GM12875 (cell line): ENCODE measurements at regions not wholly inside any gene's neighbourhood (a gene's known extent, or its start where the extent isn't known, plus 50 kb on each side); places are given as distances from the start of the nearest gene placed in this dataset.

ENCODE experiments used
- H3K4me3 ChIP-seq: one replicate; pipeline ENCODE4 v1.5.1; 2011; ENCODE audit warnings: low read depth, low read length, control low read depth
- CTCF ChIP-seq: IDR thresholded peaks from 2 replicates; pipeline ENCODE4 v1.5.1; 2011; ENCODE audit warnings: low read depth, mild to moderate bottlenecking, control low read depth, inconsistent platforms, low read length, moderate library complexity, borderline replicate concordance; ENCODE audit not compliant: insufficient read depth

DNA sequence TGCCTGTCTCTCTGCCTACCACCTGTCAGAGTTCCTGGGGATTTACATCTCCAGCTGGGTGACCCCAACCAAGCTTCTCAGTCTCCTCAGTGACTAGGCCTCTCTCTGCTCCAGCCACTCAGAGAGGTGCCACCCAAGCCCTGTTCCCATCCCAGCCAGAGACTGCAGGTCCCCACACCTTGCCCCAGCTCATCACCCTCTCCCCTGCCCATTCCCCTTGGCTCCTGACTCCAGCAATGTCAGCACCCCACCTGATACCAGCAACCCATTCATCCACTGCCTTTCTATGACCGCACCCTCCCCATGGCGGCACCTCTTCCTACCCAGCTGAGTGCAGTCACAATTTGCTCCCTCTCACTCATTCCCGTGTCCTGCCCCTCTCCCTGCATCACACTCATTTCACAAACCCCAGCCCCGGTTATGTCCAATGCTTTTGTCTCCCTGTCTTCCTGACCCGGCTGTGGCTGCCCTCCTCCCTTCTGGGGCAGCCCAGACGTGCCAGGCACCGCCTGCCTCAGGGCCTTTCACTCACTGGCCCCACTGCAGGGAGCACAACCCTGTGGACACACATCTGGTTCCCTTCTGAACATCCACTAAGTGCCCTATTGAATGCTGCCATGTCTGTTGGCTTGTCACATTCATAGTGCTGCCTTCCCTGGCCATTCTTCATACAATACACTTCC lies 494.8 kb upstream of the HS6ST1 start:
- H3K4me3 ChIP-seq, result no peak overlapping the region
- no peak for TF ChIP-seq CTCF

GRCh38 chr2:128815248-128815647 lies 496.6 kb upstream of the HS6ST1 start:
- no peak overlapping the region for H3K4me3 ChIP-seq
- no peak for TF ChIP-seq CTCF

DNA sequence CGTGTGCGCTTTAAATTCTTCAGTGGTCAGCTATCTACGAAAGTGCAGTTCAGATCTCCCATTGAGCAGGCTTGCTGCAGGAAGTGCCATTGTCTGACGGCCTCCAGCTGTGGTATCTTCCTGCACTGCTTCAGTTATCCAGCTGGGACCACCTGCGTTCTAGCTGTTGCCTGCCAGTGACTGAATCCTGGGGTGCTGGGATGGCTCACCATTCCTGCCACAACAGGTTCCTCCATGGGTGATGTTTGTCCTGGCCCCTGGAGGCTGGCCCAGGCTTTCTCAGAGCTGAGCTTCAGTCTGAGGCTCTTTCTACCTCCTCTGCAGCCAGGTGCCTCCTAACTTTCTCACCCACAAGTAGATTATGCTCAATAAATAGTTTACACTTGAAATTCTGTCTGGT lies 498.5 kb upstream of the HS6ST1 start:
- TF ChIP-seq CTCF, result no peak
- H3K4me3 ChIP-seq, result no peak overlapping the region

GRCh38 chr2:128817813-128818212 lies 499.1 kb upstream of the HS6ST1 start:
- H3K4me3 ChIP-seq, result no peak overlapping the region
- TF ChIP-seq CTCF, result no peak

- no peak for TF ChIP-seq CTCF
- no peak overlapping the region for H3K4me3 ChIP-seq
Observed at GRCh38 chr2:128818248-128818647, 499.6 kb upstream of the HS6ST1 start.

DNA sequence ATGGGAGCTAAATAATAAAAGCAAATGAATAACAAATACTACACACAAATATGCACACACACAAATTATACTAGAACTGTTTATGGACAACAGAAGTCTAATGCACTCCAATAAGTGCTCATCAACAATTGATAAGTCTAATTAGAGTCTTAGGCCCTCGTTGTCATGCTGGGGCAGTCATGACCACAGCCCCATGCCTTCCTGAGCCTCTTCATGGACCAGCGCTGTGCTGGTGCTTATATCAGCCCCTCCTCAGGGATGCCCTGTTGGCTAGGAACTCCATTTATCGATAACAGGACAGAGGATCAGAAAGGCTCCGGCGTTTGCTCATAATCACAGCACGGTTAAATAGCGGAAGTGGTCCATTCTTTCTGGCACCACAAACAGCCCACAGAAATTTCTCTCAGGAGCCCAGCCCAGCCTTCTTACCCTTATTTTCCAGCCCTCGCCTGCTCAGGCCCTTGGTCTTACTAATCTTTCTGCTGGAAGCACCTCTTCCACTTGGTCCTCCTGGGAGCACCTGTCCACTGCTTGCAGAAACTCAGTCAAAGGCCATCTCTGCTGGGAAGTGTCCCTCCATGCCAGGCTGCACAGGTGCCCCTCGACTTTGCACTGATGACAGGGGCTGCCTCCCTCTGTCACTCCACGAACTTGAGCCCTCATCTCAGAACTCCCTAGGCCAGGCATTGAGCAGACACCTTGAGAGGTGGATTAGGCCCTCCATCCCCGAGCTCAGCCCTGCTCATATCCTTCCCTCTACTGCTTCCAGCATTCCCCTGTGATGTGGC lies 500.2 kb upstream of the HS6ST1 start:
- TF ChIP-seq CTCF, result no peak
- H3K4me3 ChIP-seq, result no peak overlapping the region

- no peak overlapping the region for H3K4me3 ChIP-seq
- TF ChIP-seq CTCF, result no peak
Observed at GRCh38 chr2:128820452-128820851, 501.8 kb upstream of the HS6ST1 start.
